A204.1 (cell line): ENCODE measurements at regions not wholly inside any gene's neighbourhood (a gene's known extent, or its start where the extent isn't known, plus 50 kb on each side); places are given as distances from the start of the nearest gene placed in this dataset.
"Not testable (repeated sequence)": the region's sequence is repeated elsewhere in the genome, so short reads cannot be mapped to it uniquely, and the experiment has no call there.

Source experiments
- FAIRE-seq: peaks from 2 replicates; lab custom pipeline; 2012; peaks lifted over from hg19 to GRCh38; lab: Jason Lieb, UNC

GRCh38 chr13:87982400-87982799, 311.2 kb downstream of the SLITRK5 start:
- no peak for FAIRE-seq

- FAIRE-seq, result no peak
Observed at GRCh38 chr13:87986639-87987250, 315.6 kb downstream of the SLITRK5 start.

GRCh38 chr13:87998081-87998480, 326.9 kb downstream of the SLITRK5 start:
- no peak for FAIRE-seq

GRCh38 chr13:87999240-87999700, 328.1 kb downstream of the SLITRK5 start:
- no peak for FAIRE-seq

GRCh38 chr13:87999788-88000187, 328.6 kb downstream of the SLITRK5 start:
- no peak for FAIRE-seq

- FAIRE-seq, result no peak
Observed at GRCh38 chr13:88000239-88000638, 329.1 kb downstream of the SLITRK5 start.

GRCh38 chr13:88000787-88001186, 329.6 kb downstream of the SLITRK5 start:
- no peak for FAIRE-seq

GRCh38 chr13:88005188-88005587, 334.0 kb downstream of the SLITRK5 start:
- FAIRE-seq, result no peak

- no peak for FAIRE-seq
Observed at GRCh38 chr13:88014527-88014926, 343.4 kb downstream of the SLITRK5 start.

- no peak for FAIRE-seq
Observed at GRCh38 chr13:88022431-88023208, 351.4 kb downstream of the SLITRK5 start.

GRCh38 chr13:88026241-88026640, 355.1 kb downstream of the SLITRK5 start:
- no peak for FAIRE-seq

GRCh38 chr13:88031980-88032559, 360.9 kb downstream of the SLITRK5 start:
- FAIRE-seq, result no peak

- FAIRE-seq, result not testable (repeated sequence)
Observed at GRCh38 chr13:88036205-88036604, 365.0 kb downstream of the SLITRK5 start.

- no peak for FAIRE-seq
Observed at GRCh38 chr13:88042489-88042888, 371.3 kb downstream of the SLITRK5 start.

- no peak for FAIRE-seq
Observed at GRCh38 chr13:88051746-88052482, 380.7 kb downstream of the SLITRK5 start.

GRCh38 chr13:88063741-88064140, 392.6 kb downstream of the SLITRK5 start:
- no peak for FAIRE-seq

- no peak for FAIRE-seq
Observed at GRCh38 chr13:88066847-88067246, 395.7 kb downstream of the SLITRK5 start.

- no peak for FAIRE-seq
Observed at GRCh38 chr13:88068316-88068715, 397.1 kb downstream of the SLITRK5 start.

GRCh38 chr13:88068975-88069374, 397.8 kb downstream of the SLITRK5 start:
- no peak for FAIRE-seq

- no peak for FAIRE-seq
Observed at GRCh38 chr13:88071371-88071770, 400.2 kb downstream of the SLITRK5 start.

- FAIRE-seq, result no peak
Observed at GRCh38 chr13:88074794-88075510, 403.8 kb downstream of the SLITRK5 start.

- FAIRE-seq, result no peak
Observed at GRCh38 chr13:88085036-88085435, 413.9 kb downstream of the SLITRK5 start.
